Effector memory CD4-positive, alpha-beta T cell (primary cell): ENCODE measurements at regions not wholly inside any gene's neighbourhood (a gene's known extent, or its start where the extent isn't known, plus 50 kb on each side); places are given as distances from the start of the nearest gene placed in this dataset.

Experiments
- DNase-seq, 3 donors: peaks; one replicate each; pipeline ENCODE4 v3.0.0-alpha.2; 2020
- H3K27ac ChIP-seq: 2 replicates; pipeline ENCODE4 v1.7.0; 2013; ENCODE audit warnings: mild to moderate bottlenecking, low read length, moderate library complexity; ENCODE audit not compliant: insufficient read depth, poor library complexity, severe bottlenecking
- H3K27me3 ChIP-seq: replicated peaks from 2 replicates; pipeline ENCODE4 v1.7.0; 2013; ENCODE audit warnings: mild to moderate bottlenecking, low read length; ENCODE audit not compliant: insufficient read depth, control insufficient read depth, poor library complexity, severe bottlenecking
- H3K36me3 ChIP-seq: 2 replicates; pipeline ENCODE4 v1.7.0; 2013; ENCODE audit warnings: mild to moderate bottlenecking, low read length, moderate library complexity; ENCODE audit not compliant: control insufficient read depth, insufficient read depth
- H3K4me1 ChIP-seq: 2 replicates; pipeline ENCODE4 v1.7.0; 2013; ENCODE audit warnings: low read length, mild to moderate bottlenecking; ENCODE audit not compliant: control insufficient read depth, insufficient read depth, poor library complexity, severe bottlenecking
- H3K4me3 ChIP-seq: 2 replicates; pipeline ENCODE4 v1.7.0; 2013; ENCODE audit warnings: low read length, low read depth, mild to moderate bottlenecking; ENCODE audit not compliant: insufficient read depth, poor library complexity, severe bottlenecking
- H3K9me3 ChIP-seq: 2 replicates; pipeline ENCODE4 v1.7.0; 2013; ENCODE audit warnings: mild to moderate bottlenecking, low read length, moderate library complexity; ENCODE audit not compliant: control insufficient read depth

DNA sequence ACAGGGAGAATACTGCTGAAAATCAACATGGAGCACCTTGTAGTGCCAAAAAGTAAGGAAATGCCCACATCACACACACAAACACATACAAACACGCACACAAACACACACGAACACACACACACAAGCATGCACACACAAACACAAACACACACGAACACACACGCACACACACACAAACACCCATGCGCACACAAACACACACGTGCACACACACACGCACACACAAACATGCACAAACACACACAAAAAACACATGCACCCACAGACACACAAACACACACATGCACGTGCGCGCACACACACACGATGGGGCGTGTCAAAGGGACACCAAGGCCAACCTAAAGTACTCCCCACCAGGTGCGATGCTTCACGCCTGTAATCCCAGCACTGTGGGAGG lies 61.7 kb upstream of the C14orf180 start:
- Histone ChIP-seq H3K4me1 (no peaks in the 10 kb centered on the region), H3K27me3 (no peaks in the 10 kb centered on the region), H3K36me3 (no peaks in the 10 kb centered on the region), H3K4me3 (no peak overlapping the region), H3K27ac (no peak overlapping the region), H3K9me3 (no peaks in the 10 kb centered on the region)
- DNase-seq, result no peak

DNA sequence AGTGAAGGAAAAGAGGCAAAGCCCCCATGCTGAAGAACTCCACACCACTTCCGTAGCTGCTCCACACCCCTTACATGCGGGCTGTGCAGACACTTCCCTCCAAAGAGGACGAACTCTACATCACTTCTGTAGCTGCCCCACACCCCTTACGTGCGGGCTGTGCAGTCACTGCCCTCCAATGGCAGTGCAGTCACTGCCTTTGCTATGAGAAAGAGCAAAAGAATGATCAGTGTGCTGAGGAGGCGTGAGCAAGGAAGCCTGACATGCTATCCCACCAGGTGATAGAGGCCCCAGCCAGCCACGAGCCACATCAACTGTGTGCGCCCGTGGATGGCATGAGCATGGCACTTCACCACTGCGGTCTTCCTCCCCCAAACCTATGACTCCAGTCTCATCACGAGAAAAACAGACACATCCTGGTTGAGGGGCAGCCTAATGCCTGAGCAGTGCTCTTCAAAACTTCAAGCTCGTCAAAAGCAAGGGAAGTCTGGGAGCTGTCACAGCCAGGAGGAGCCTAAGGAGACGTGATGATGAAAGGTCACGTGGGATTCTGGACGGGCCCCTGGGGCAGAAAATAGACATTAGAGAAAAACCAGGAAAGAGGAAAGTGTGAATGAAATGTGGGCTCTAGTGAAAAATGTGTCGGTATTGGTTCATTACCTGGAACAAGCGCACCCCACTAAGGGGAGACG lies 60.8 kb upstream of the C14orf180 start:
- no peaks in the 10 kb centered on the region for H3K4me1 ChIP-seq
- H3K27me3 ChIP-seq, result no peaks in the 10 kb centered on the region

DNA sequence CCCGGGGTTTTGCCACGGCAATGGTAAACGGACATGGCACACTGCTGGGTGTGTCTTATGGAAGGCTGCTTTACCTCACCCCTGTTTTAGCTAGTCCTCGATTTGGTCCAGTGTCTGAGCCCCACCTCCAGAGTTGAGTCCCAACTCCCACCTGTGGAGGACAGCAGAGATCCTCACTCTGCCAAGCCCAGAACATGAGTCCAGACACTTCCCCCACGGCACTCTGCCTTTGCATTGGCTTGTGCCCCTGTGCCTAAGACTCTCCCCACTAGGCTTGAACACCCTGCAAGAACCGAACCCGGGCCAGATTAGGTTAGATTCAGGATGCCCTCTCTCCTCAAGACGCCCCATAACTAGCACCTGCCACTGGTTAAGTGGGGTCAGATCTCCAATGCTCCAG lies 59.8 kb upstream of the C14orf180 start:
- H3K27me3 ChIP-seq, result no peaks in the 10 kb centered on the region
- DNase-seq, result no peak

More for the DNA sequence above, 60.8 kb upstream of the C14orf180 start:
- no peaks in the 10 kb centered on the region for H3K9me3 ChIP-seq
- no peak for DNase-seq
- H3K27ac ChIP-seq, result no peak overlapping the region
- H3K4me3 ChIP-seq, result no peak overlapping the region
- no peaks in the 10 kb centered on the region for H3K36me3 ChIP-seq

DNA sequence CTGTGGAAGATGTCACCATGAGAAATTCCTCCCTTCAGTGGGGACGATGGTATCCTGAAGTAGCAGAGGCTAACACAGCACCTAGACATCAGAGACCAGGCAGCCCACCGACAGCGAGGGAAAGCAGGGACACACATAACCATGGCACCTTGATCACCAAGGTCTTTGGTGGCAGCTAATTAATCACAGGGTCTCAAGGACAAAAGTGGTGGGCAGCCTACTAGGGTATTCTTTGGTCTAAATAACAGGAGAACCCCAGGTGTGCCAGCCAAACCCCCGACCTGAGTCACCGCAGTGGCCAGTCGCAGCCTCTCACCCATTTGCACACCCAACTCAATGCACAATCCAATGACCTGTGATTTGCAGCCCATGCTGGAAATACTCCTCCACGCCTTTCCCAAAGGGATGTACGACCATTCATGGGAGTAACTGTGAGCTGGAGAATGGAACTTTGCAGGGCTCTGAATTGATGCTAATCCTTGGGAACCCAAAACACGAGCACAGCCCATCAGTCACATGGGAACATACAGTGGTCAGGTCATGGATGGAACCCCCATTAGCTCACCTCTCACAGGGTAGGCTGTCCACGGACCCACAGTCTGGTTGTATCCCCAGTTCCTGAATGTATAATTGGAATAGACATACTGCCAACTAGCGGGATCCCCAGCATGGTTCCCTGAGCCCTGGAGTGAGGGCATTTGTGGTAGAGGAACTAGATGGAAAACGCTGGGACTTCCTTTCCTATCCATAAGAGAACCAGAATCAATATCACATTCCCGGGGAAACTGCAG lies 58.7 kb upstream of the C14orf180 start:
- Histone ChIP-seq H3K4me1 (no peaks in the 10 kb centered on the region), H3K27me3 (no peaks in the 10 kb centered on the region), H3K36me3 (no peaks in the 10 kb centered on the region), H3K9me3 (no peaks in the 10 kb centered on the region), H3K4me3 (no peak overlapping the region), H3K27ac (no peak overlapping the region)
- no peak for DNase-seq

More for the DNA sequence above, 59.8 kb upstream of the C14orf180 start:
- Histone ChIP-seq H3K36me3 (no peaks in the 10 kb centered on the region), H3K4me3 (no peak overlapping the region), H3K4me1 (no peaks in the 10 kb centered on the region), H3K9me3 (no peaks in the 10 kb centered on the region), H3K27ac (no peak overlapping the region)

DNA sequence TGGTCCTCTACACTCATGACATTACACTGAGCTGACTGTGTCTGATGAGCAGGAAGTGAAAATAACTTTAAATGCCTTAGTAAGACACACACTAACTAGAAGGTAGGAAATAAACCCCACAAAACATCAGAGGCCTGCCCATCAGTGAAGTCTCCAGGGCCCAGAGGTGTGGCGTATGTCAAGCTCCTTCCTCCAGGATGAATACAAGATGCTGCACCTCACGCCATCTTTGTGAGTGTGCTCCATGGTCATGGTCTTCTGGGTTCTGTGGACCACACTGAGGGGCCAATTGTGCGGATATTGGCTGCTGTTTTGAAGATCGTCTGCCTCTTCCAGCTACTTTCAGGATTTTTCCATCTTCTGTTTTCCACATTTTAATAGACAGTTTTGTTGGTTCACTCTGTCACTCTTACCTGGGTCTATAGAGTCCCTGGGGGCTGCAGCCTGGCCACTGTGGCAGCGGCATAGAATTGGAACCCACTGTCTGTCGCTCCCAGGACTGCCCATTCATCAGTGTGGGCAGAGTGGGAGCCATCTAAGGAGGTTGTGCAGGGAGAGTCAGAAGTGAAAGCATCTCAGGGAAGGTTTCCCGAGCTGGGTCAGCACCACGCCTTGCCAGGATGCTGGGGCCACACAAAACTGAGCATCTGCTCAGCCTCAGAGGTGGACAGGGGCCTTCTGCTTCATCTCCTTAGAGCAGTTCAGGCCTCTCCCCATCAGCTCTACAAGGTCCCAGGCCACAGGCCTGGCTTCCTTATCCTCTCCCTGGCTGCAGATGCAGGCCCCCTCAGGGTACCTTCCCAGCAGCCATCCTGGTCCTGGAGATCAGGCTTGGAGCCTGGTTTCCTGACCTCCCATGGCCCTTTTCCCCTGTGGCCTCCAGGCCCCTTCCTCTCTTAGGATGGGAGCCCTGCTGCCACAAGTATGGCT lies 57.5 kb upstream of the C14orf180 start:
- H3K27ac ChIP-seq, result no peak overlapping the region
- H3K9me3 ChIP-seq, result no peaks in the 10 kb centered on the region
- no peaks in the 10 kb centered on the region for H3K4me1 ChIP-seq
- H3K27me3 ChIP-seq, result no peaks in the 10 kb centered on the region
- no peak for DNase-seq
- no peak overlapping the region for H3K4me3 ChIP-seq
- no peaks in the 10 kb centered on the region for H3K36me3 ChIP-seq

DNA sequence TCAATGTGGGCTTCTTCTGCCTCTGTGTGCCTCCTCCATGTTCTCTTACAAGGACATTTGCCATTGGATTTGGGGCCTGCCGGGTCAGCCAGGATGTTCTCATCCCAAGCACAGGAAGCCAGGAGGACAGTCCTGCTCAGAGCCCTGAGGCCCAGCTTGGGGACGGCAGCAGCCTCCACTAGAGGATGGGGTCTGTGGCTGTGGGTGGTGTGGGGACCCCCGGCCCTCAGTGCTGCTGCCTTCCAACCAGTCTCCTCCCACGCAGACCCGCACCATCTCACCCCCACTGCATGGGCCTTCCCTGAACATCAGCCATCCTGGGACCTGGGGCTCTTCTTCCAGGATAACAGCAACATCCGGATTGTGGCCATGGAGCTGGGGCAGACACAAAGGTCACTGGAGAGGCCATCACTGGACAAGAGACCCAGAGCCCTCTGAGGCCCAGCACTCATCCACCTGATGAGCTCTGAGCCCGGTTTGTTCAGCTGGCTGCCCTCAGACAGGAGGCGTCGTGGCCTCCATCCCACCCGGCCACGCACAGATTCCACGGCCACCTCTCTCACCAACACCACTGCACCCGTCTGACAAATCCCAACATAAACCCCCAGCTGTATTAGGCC lies 56.5 kb upstream of the C14orf180 start:
- Histone ChIP-seq H3K9me3 (no peaks in the 10 kb centered on the region), H3K4me3 (no peak overlapping the region), H3K27me3 (no peaks in the 10 kb centered on the region), H3K4me1 (no peaks in the 10 kb centered on the region), H3K27ac (no peak overlapping the region), H3K36me3 (no peaks in the 10 kb centered on the region)
- no peak for DNase-seq

DNA sequence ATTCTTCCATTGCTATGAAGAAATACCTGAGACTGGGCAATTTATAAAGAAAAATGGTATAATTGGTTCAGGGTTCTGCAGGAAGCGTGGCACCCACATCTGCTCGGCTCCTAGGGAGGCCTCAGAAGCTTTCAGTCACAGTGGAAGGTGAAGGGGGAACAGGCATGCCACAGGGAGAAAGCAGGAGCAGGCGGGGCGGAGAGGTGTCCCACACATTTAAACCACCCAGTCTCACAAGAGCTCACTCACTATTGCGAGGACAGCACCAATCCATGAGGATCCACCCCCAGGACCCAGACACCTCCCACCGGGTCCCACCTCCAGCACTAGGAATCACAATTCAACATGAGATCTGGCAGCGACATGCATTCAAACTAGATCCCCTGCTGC lies 56.0 kb upstream of the C14orf180 start:
- no peaks in the 10 kb centered on the region for H3K9me3 ChIP-seq
- no peak for DNase-seq
- H3K27me3 ChIP-seq, result no peaks in the 10 kb centered on the region
- no peaks in the 10 kb centered on the region for H3K36me3 ChIP-seq
- H3K4me1 ChIP-seq, result no peaks in the 10 kb centered on the region
- no peak overlapping the region for H3K27ac ChIP-seq
- H3K4me3 ChIP-seq, result no peak overlapping the region

DNA sequence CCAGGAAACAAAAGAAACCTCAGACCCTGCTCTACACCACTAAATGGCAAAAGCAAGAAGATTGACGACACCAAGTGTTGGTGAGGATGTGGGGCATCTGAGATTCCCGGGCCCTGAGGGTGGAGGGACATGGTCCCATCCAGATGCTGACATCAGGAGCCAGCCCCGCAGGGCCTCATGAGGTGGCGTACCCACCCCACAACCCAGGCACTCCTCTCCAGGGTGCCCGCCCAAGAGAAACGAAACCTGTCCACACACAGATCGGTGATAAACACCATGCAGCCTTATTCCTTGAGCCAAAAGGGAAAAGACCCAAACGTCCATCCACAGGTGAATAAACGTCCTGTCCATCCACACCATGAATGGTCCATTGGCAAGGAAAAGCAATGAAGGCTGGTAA lies 54.8 kb upstream of the C14orf180 start:
- H3K4me3 ChIP-seq, result no peak overlapping the region
- H3K4me1 ChIP-seq, result no peaks in the 10 kb centered on the region
- H3K27me3 ChIP-seq, result no peaks in the 10 kb centered on the region
- no peak overlapping the region for H3K27ac ChIP-seq
- no peak for DNase-seq
- no peaks in the 10 kb centered on the region for H3K36me3 ChIP-seq
- no peaks in the 10 kb centered on the region for H3K9me3 ChIP-seq

DNA sequence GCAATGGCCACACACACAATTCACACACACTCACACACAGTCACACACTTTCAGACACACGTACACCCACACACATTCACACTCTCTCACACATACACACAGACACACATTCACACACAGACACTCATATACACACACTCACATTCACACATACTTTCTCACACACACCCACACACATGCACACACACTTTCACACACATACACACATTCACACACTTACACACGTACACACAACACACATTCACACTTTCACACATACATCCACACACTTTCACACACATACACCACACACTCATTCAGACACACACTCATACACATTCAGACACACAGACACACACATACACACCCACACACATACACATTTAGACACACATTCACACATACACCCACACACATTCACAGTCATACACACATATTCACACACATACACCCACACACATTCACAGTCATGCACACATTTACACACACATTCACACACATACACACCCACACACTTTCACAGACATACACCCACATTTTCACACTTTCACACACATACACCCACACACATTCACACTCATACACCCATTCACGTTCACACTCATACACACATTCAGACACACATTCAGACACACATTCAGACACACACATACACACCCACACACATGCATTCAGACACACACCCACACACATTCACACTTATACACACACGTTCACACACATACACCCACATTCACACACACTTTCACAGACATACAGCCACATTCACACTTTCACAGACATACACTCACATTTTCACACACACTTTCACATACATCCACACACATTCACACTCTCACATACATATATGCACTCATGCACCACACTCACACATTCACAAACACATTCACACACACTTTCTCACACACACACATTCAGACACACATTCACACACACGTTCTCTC lies 52.6 kb upstream of the C14orf180 start:
- no peaks in the 10 kb centered on the region for H3K9me3 ChIP-seq
- no peaks in the 10 kb centered on the region for H3K27me3 ChIP-seq
- no peaks in the 10 kb centered on the region for H3K4me1 ChIP-seq
- no peak overlapping the region for H3K27ac ChIP-seq
- no peak for DNase-seq
- H3K36me3 ChIP-seq, result no peaks in the 10 kb centered on the region
- H3K4me3 ChIP-seq, result no peak overlapping the region
